ENCODE measurements at regions not wholly inside any gene's neighbourhood (a gene's known extent, or its start where the extent isn't known, plus 50 kb on each side); places are given as distances from the start of the nearest gene placed in this dataset.

DNA sequence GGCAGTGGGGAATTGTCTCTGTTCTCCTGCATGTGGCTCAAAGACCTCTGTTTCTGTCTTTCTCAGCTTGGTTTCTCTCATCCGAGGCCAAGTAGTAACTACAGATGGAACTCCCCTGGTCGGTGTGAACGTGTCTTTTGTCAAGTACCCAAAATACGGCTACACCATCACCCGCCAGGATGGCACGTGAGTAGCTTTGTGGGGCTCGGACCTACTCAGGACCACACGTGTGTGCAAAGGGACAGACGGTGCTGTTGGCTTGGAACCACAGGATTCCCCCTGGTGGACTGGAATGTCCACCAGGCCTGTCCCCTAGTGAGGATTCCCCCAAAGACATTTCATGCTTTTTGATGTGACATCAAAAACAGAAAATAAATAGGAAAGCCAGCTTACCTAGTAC is 96.3 kb upstream of the WWC1 start:
- Histone ChIP-seq H3K36me3 (ENCODE audit: control insufficient read depth, insufficient read depth, low read length) (no peaks in the 10 kb centered on the region), H3K9me3 (ENCODE audit: control insufficient read depth, low read length) (no peaks in the 10 kb centered on the region), H3K4me1 (ENCODE audit: control insufficient read depth, insufficient read depth, low read length) (peaks cover 36% of the 10 kb centered on the region), H3K4me3 (ENCODE audit: insufficient read depth, low read depth, low read length) (no peak overlapping the region), H3K27ac (ENCODE audit: insufficient read depth, low read depth, low read length, poor library complexity, severe bottlenecking) (no peak overlapping the region), H3K27me3 (ENCODE audit: control insufficient read depth, insufficient read depth, low read length, poor library complexity, severe bottlenecking) (no peaks in the 10 kb centered on the region)
- 92 to 93% methylated on average over 9 of the region's 9 CpGs for WGBS, 2 experiments

DNA sequence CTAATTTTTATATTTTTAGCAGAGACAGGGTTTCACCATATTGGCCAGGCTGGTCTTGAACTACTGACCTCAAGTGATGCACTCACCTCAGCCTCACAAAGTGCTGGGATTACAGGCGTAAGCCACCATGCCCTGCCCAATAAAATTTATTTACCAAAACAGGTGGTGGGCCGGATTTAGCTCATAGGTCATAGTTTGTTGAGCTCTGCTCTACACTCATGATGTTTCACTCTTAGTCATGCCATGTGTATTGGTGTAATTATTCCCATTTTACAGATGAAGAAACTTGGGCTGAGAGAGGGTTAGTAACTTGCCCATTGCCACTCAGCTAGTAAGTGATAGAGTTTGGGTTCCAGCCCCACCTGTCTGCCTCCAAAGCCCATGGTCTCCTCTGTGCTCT is 93.1 kb upstream of the WWC1 start:
- Histone ChIP-seq H3K9me3 (ENCODE audit: control insufficient read depth, low read length) (no peaks in the 10 kb centered on the region), H3K27me3 (ENCODE audit: control insufficient read depth, insufficient read depth, low read length, poor library complexity, severe bottlenecking) (no peaks in the 10 kb centered on the region), H3K27ac (ENCODE audit: insufficient read depth, low read depth, low read length, poor library complexity, severe bottlenecking) (no peak overlapping the region), H3K36me3 (ENCODE audit: control insufficient read depth, insufficient read depth, low read length) (no peaks in the 10 kb centered on the region), H3K4me1 (ENCODE audit: control insufficient read depth, insufficient read depth, low read length) (peaks cover 28% of the 10 kb centered on the region), H3K4me3 (ENCODE audit: insufficient read depth, low read depth, low read length) (no peak overlapping the region)
- 87 to 95% methylated on average over 2 of the region's 2 CpGs for WGBS, 2 experiments

GRCh38 chr5:168202996-168203395 is 88.4 kb upstream of the WWC1 start:
- Histone ChIP-seq H3K4me3 (ENCODE audit: insufficient read depth, low read depth, low read length) (no peak overlapping the region), H3K27me3 (ENCODE audit: control insufficient read depth, insufficient read depth, low read length, poor library complexity, severe bottlenecking) (no peaks in the 10 kb centered on the region), H3K36me3 (ENCODE audit: control insufficient read depth, insufficient read depth, low read length) (no peaks in the 10 kb centered on the region), H3K4me1 (ENCODE audit: control insufficient read depth, insufficient read depth, low read length) (peaks cover 7% of the 10 kb centered on the region), H3K9me3 (ENCODE audit: control insufficient read depth, low read length) (no peaks in the 10 kb centered on the region), H3K27ac (ENCODE audit: insufficient read depth, low read depth, low read length, poor library complexity, severe bottlenecking) (no peak overlapping the region)
- WGBS, 2 experiments: 60% methylated on average over 1 of the region's 1 CpG; no CpG with 5 or more reads in 1 of the 2 experiments

- H3K27me3 ChIP-seq (ENCODE audit: control insufficient read depth, insufficient read depth, low read length, poor library complexity, severe bottlenecking): no peaks in the 10 kb centered on the region
- peaks cover 12% of the 10 kb centered on the region for H3K4me1 ChIP-seq (ENCODE audit: control insufficient read depth, insufficient read depth, low read length)
- WGBS, 2 experiments: 87 to 93% methylated on average over 6 of the region's 6 CpGs
- no peaks in the 10 kb centered on the region for H3K9me3 ChIP-seq (ENCODE audit: control insufficient read depth, low read length)
- H3K36me3 ChIP-seq (ENCODE audit: control insufficient read depth, insufficient read depth, low read length): no peaks in the 10 kb centered on the region
- no peak overlapping the region for H3K4me3 ChIP-seq (ENCODE audit: insufficient read depth, low read depth, low read length)
- H3K27ac ChIP-seq (ENCODE audit: insufficient read depth, low read depth, low read length, poor library complexity, severe bottlenecking): no peak overlapping the region
Observed at GRCh38 chr5:168204165-168204564, 87.3 kb upstream of the WWC1 start.

GRCh38 chr5:168207450-168208029 is 83.9 kb upstream of the WWC1 start:
- 63 to 70% methylated on average over 7 of the region's 7 CpGs for WGBS, 2 experiments

DNA sequence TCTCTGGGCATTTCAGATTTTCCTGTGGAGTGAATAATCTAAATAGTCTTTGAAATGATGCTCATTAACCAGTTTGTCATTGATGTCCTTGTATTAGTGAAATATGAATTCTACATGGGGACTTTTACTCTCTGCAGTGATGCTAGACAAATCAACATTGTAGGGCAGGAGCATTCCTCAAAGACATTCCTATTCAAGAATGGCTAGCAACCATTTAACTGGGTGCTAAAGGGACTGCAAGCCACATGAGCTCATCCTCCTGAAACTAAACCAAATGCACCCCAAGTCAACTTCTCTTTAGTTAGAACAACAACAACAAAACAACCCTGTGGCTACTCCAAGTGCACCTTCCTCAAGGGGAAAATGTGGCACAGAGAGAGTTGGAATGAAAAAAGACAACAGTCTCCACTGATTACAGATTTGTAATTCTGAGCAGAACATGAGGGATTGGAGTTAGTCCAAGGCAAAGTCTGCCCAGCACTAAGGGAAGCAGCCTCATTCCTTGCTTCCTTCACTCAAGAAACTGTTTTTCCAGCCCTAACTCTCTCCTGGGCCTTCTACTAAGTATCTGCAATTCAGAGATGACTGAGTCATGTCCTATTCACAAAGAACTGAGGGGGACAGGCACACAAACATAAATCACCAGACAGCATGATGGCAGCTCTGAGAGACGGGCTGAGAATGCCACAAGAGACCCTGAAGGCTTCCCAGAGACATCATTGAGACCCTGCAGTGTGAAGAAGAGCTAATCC is 82.0 kb upstream of the WWC1 start:
- WGBS, 2 experiments: 71 to 72% methylated on average over 1 of the region's 1 CpG
- Histone ChIP-seq H3K4me1 (ENCODE audit: control insufficient read depth, insufficient read depth, low read length) (peaks cover 17% of the 10 kb centered on the region), H3K4me3 (ENCODE audit: insufficient read depth, low read depth, low read length) (no peak overlapping the region), H3K27ac (ENCODE audit: insufficient read depth, low read depth, low read length, poor library complexity, severe bottlenecking) (no peak overlapping the region), H3K9me3 (ENCODE audit: control insufficient read depth, low read length) (no peaks in the 10 kb centered on the region), H3K36me3 (ENCODE audit: control insufficient read depth, insufficient read depth, low read length) (no peaks in the 10 kb centered on the region), H3K27me3 (ENCODE audit: control insufficient read depth, insufficient read depth, low read length, poor library complexity, severe bottlenecking) (no peaks in the 10 kb centered on the region)

More at GRCh38 chr5:168207450-168208029, 83.9 kb upstream of the WWC1 start:
- peaks cover 17% of the 10 kb centered on the region for H3K4me1 ChIP-seq (ENCODE audit: control insufficient read depth, insufficient read depth, low read length)
- H3K27ac ChIP-seq (ENCODE audit: insufficient read depth, low read depth, low read length, poor library complexity, severe bottlenecking): no peak overlapping the region
- no peaks in the 10 kb centered on the region for H3K9me3 ChIP-seq (ENCODE audit: control insufficient read depth, low read length)
- H3K27me3 ChIP-seq (ENCODE audit: control insufficient read depth, insufficient read depth, low read length, poor library complexity, severe bottlenecking): no peaks in the 10 kb centered on the region
- H3K4me3 ChIP-seq (ENCODE audit: insufficient read depth, low read depth, low read length): no peak overlapping the region
- no peaks in the 10 kb centered on the region for H3K36me3 ChIP-seq (ENCODE audit: control insufficient read depth, insufficient read depth, low read length)

- WGBS, 2 experiments: 93 to 95% methylated on average over 3 of the region's 3 CpGs
- Histone ChIP-seq H3K27ac (ENCODE audit: insufficient read depth, low read depth, low read length, poor library complexity, severe bottlenecking) (no peak overlapping the region), H3K9me3 (ENCODE audit: control insufficient read depth, low read length) (no peaks in the 10 kb centered on the region), H3K4me1 (ENCODE audit: control insufficient read depth, insufficient read depth, low read length) (peaks cover 17% of the 10 kb centered on the region), H3K4me3 (ENCODE audit: insufficient read depth, low read depth, low read length) (no peak overlapping the region), H3K27me3 (ENCODE audit: control insufficient read depth, insufficient read depth, low read length, poor library complexity, severe bottlenecking) (no peaks in the 10 kb centered on the region), H3K36me3 (ENCODE audit: control insufficient read depth, insufficient read depth, low read length) (no peaks in the 10 kb centered on the region)
Observed at GRCh38 chr5:168209997-168210396, 81.4 kb upstream of the WWC1 start.

GRCh38 chr5:168211245-168211644 is 80.2 kb upstream of the WWC1 start:
- H3K27me3 ChIP-seq (ENCODE audit: control insufficient read depth, insufficient read depth, low read length, poor library complexity, severe bottlenecking): no peaks in the 10 kb centered on the region

GRCh38 chr5:168211936-168212335 is 79.5 kb upstream of the WWC1 start:
- H3K4me3 ChIP-seq (ENCODE audit: insufficient read depth, low read depth, low read length): no peak overlapping the region

More at GRCh38 chr5:168211245-168211644, 80.2 kb upstream of the WWC1 start:
- no peaks in the 10 kb centered on the region for H3K9me3 ChIP-seq (ENCODE audit: control insufficient read depth, low read length)
- H3K36me3 ChIP-seq (ENCODE audit: control insufficient read depth, insufficient read depth, low read length): no peaks in the 10 kb centered on the region
- H3K4me1 ChIP-seq (ENCODE audit: control insufficient read depth, insufficient read depth, low read length): peaks cover 17% of the 10 kb centered on the region
- H3K4me3 ChIP-seq (ENCODE audit: insufficient read depth, low read depth, low read length): no peak overlapping the region
- no peak overlapping the region for H3K27ac ChIP-seq (ENCODE audit: insufficient read depth, low read depth, low read length, poor library complexity, severe bottlenecking)

DNA sequence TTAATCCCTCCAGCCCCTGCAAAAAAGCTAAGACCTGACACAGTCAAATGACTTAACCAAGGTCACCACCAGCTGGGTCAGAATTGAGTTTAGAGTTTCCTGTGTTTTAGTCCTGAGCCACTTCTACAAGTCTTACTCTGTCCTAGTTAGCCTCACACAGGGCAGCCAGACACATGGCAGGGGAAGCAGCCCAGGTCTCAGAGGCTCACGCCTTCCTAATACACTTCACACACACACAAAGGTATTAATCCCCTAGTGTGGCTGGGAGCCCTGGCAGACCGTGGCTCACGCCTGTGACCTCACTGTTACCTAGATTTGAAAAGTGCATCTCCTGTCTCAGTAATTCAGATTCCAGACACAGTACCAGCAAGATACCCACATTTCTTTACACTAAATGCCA is 77.4 kb upstream of the WWC1 start:
- peaks cover 5% of the 10 kb centered on the region for H3K4me1 ChIP-seq (ENCODE audit: control insufficient read depth, insufficient read depth, low read length)
- H3K27me3 ChIP-seq (ENCODE audit: control insufficient read depth, insufficient read depth, low read length, poor library complexity, severe bottlenecking): no peaks in the 10 kb centered on the region
- H3K36me3 ChIP-seq (ENCODE audit: control insufficient read depth, insufficient read depth, low read length): no peaks in the 10 kb centered on the region
- no peak overlapping the region for H3K4me3 ChIP-seq (ENCODE audit: insufficient read depth, low read depth, low read length)
- no peaks in the 10 kb centered on the region for H3K9me3 ChIP-seq (ENCODE audit: control insufficient read depth, low read length)
- H3K27ac ChIP-seq (ENCODE audit: insufficient read depth, low read depth, low read length, poor library complexity, severe bottlenecking): no peak overlapping the region
- WGBS, 2 experiments: 87 to 90% methylated on average over 3 of the region's 3 CpGs

More at GRCh38 chr5:168211936-168212335, 79.5 kb upstream of the WWC1 start:
- 93 to 94% methylated on average over 6 of the region's 6 CpGs for WGBS, 2 experiments
- Histone ChIP-seq H3K27ac (ENCODE audit: insufficient read depth, low read depth, low read length, poor library complexity, severe bottlenecking) (no peak overlapping the region), H3K9me3 (ENCODE audit: control insufficient read depth, low read length) (no peaks in the 10 kb centered on the region), H3K4me1 (ENCODE audit: control insufficient read depth, insufficient read depth, low read length) (peaks cover 17% of the 10 kb centered on the region), H3K36me3 (ENCODE audit: control insufficient read depth, insufficient read depth, low read length) (no peaks in the 10 kb centered on the region), H3K27me3 (ENCODE audit: control insufficient read depth, insufficient read depth, low read length, poor library complexity, severe bottlenecking) (no peaks in the 10 kb centered on the region)

Measured in ectodermal cell (in vitro differentiated cells).